Activated naive CD8-positive, alpha-beta T cell treated with anti-CD3 and anti-CD28 coated beads for 36 hours (primary cell): ENCODE measurements at regions not wholly inside any gene's neighbourhood (a gene's known extent, or its start where the extent isn't known, plus 50 kb on each side); places are given as distances from the start of the nearest gene placed in this dataset.

Experiments
- DNase-seq: peaks from one replicate; pipeline ENCODE4 v3.0.0; 2021
- H3K27ac Mint-ChIP-seq: one replicate; pipeline ENCODE4 v1.8.0; 2022; ENCODE audit warnings: mild to moderate bottlenecking, moderate library complexity, mixed read lengths
- H3K27me3 Mint-ChIP-seq: one replicate; pipeline ENCODE4 v1.8.0; 2022; ENCODE audit warnings: mild to moderate bottlenecking, mixed read lengths
- H3K36me3 Mint-ChIP-seq: one replicate; pipeline ENCODE4 v1.8.0; 2021; ENCODE audit warnings: mild to moderate bottlenecking, mixed read lengths
- H3K4me1 Mint-ChIP-seq: one replicate; pipeline ENCODE4 v1.8.0; 2021; ENCODE audit warnings: mixed read lengths
- H3K4me3 Mint-ChIP-seq: one replicate; pipeline ENCODE4 v1.8.0; 2022; ENCODE audit warnings: mild to moderate bottlenecking, moderate library complexity, mixed read lengths
- H3K9me3 Mint-ChIP-seq: one replicate; pipeline ENCODE4 v1.8.0; 2022; ENCODE audit warnings: mixed read lengths

DNA sequence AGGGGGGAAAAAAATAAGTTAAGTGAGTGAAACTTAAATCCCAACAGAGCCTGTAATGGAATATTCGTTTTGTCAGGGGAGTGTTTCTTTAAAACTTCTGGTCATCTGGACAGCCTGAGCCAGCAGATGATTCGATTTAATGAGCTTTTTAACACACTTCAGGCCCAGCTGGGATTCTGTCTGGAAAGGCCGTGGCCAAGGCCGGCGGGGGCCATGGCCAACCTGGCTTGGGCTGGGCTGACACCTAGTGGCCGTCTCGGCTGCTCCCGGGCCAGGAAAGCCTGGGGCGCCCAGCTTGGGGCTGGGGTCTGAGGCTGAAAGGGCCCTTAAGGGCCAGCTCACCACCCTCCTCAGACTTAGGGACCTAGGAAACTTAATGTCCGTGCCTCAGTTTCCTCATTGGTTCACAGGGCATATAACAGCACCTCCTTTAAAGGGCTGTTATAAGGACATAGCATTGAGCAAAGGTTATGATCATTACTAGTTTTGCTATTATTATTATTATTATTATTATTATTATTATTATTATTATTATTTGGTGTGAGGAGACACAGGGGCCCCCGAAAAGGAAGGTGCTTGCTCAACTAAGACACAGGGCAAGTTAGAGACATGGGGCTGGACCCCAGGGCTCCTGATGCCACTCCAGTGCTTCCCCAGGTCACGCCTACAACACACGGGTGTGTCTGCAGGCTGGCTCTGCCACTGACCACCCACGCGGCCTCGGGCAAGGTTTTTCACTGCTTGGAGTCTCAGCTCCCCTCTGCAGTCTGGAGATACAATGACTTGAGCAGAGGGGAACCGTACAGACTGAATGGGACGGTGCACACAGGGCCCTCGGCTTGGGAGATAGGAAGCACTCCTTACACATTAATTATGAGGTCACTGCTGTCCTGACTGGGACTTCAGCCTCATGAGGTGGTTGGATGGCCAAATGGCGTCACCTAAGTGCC is 84.0 kb downstream of the SYNE3 start:
- no peak for DNase-seq
- Mint-ChIP-seq H3K27ac (no peak overlapping the region), H3K4me1 (peaks cover under 1% of the 10 kb centered on the region), H3K4me3 (no peak overlapping the region), H3K9me3 (no peaks in the 10 kb centered on the region), H3K27me3 (no peaks in the 10 kb centered on the region), H3K36me3 (peaks cover 32% of the 10 kb centered on the region)

DNA sequence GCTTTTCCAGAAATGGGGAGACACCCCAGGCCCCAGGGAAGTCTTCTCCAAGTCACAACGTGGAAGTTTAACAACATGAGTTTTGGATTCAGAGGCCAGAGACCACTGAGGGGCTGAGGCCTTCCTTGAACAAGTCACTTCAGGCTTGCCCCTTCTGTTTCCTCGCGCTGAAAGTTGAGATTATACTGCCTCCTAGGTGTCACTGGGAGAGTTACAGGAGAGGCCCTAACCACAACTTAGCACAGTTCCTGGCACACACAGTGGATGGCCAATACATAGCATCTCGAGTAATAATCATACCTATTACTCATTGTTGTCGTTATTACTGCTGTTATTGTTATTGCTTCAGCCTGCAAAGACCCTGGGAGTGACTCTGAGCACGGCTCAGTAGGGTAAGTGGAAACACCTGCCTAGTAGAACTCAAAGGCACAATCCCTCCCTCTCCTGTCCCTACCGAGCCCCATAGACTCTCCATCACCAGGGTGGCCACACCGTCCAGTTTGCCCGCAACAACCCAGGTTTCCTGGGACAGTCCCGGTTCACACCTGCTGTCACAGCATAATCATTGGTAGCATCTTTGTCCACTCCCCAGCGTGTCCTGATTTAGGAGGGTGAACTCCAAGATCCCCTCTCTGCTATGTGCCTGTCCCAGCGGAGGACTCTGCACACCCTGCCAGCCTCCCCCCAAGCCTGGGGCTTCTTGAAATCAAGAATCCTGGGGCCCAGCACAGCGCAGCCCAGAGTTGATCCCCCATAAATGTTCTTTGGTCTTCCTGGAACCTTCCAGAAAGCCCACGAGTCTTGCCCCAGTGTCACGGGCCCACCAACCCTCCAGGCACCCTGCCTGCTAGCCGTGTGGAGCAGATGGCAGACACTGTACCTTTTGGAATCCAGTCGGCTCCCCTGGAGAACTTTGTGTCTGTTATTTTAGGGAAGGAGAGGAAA is 85.0 kb downstream of the SYNE3 start:
- Mint-ChIP-seq H3K27me3 (no peaks in the 10 kb centered on the region), H3K36me3 (peaks cover 27% of the 10 kb centered on the region), H3K27ac (no peak overlapping the region), H3K4me3 (no peak overlapping the region), H3K4me1 (peaks cover 3% of the 10 kb centered on the region), H3K9me3 (no peaks in the 10 kb centered on the region)
- no peak for DNase-seq

DNA sequence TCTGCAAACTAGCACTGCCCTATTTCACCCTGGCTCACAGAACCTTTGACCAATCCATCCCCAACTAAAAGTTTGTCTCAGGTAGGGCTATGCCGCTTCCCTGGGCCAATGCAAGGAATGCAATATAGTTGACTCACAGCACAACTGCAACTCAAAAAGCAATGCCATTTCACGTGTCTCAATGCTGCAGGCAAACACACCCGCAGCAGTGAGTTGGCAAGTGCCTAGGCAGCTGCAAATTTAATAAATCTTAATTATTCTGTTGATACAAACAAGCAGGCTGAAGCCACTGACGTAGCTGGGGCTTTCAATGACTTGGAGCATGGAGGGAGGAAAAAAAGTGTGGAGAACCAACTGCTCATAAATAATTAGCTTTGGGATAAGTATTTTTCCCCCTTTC is 87.9 kb downstream of the SYNE3 start:
- H3K36me3 Mint-ChIP-seq = peaks cover 18% of the 10 kb centered on the region
- no peak overlapping the region for H3K4me3 Mint-ChIP-seq
- no peak overlapping the region for H3K27ac Mint-ChIP-seq
- H3K4me1 Mint-ChIP-seq = peaks cover 3% of the 10 kb centered on the region
- H3K9me3 Mint-ChIP-seq = no peaks in the 10 kb centered on the region
- DNase-seq = no peak
- H3K27me3 Mint-ChIP-seq = no peaks in the 10 kb centered on the region

DNA sequence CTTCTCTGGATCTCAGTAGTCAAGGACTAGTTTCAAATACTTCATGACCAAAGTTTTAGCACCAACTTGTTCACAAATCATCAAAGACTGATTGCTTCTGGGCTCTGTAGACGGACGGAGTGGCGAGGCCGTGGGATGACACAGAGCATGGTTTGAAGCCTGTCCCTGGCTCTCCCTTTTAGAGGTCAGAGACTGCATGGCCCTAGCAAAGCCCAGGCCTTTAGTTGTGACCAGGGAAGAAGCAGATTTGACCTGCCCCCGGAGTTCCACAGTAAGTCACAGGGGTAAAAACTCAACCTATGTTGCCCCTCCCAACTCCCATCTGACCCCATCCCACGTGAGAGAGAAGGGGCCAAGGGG is 90.4 kb downstream of the SYNE3 start:
- H3K27me3 Mint-ChIP-seq = no peaks in the 10 kb centered on the region
- DNase-seq = no peak
- no peak overlapping the region for H3K27ac Mint-ChIP-seq
- H3K4me1 Mint-ChIP-seq = peaks cover 3% of the 10 kb centered on the region
- peaks cover 4% of the 10 kb centered on the region for H3K9me3 Mint-ChIP-seq
- peaks cover 31% of the 10 kb centered on the region for H3K36me3 Mint-ChIP-seq
- no peak overlapping the region for H3K4me3 Mint-ChIP-seq

DNA sequence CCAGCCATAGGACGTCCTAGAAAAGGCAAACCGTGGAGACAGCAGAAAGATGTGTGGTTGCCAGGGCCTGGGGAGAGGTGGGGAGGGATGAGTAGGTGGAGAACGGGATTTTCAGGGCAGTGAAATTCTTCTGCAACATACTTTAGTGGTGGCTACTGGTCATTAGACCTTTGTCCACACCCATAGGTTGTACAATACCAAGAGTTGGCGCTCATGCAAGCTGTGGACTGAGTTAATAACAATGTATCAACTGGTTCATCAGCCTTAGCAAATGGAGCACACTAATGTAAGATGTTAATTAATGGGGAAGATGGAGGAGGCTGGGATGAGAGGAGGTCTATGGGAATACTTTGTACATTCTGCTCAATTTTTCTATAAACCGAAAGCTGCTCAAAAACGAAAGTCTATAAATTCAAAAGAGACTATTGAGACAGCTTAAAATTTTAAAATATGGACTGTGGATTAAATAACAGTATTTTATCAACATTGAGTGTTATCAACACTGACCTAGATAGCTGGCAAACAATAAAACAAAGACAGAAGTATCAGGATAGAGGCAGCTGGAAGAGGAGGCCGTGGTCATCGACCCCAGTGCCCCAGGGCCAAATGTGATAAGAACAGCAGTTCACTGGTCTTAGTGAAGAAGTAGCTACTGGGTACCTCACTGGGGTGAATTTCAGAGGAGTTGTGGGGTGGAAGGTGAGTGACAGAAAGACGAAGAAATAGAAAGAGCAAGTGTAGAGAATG is 90.9 kb downstream of the SYNE3 start:
- H3K27ac Mint-ChIP-seq = peak overlapping the region; percentile 3
- peaks cover 3% of the 10 kb centered on the region for H3K4me1 Mint-ChIP-seq
- no peak overlapping the region for H3K4me3 Mint-ChIP-seq
- peaks cover 4% of the 10 kb centered on the region for H3K9me3 Mint-ChIP-seq
- DNase-seq = no peak
- H3K36me3 Mint-ChIP-seq = peaks cover 37% of the 10 kb centered on the region
- H3K27me3 Mint-ChIP-seq = no peaks in the 10 kb centered on the region

DNA sequence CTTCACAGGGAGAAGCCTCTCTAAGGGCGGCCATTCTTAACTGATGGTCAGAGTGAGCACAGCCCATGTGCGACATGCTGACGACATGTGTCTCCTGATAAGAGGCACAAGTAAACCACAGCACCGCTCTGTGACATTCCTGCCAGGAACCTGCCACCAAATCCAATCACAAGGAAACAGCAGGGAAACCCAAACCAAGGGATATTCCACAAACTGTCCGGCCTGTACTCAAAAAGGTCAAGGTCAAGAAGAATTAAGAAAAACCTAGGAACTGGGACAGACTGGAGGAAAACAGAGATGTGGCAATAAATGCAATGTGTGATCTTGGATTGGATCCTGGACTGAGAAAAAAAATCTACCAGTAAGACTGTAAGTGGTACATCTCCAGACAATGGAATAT is 91.9 kb downstream of the SYNE3 start:
- peaks cover 9% of the 10 kb centered on the region for H3K9me3 Mint-ChIP-seq
- no peak overlapping the region for H3K4me3 Mint-ChIP-seq
- no peak for DNase-seq
- H3K27ac Mint-ChIP-seq = no peak overlapping the region
- no peaks in the 10 kb centered on the region for H3K27me3 Mint-ChIP-seq
- H3K36me3 Mint-ChIP-seq = peaks cover 44% of the 10 kb centered on the region
- H3K4me1 Mint-ChIP-seq = peaks cover 3% of the 10 kb centered on the region

DNA sequence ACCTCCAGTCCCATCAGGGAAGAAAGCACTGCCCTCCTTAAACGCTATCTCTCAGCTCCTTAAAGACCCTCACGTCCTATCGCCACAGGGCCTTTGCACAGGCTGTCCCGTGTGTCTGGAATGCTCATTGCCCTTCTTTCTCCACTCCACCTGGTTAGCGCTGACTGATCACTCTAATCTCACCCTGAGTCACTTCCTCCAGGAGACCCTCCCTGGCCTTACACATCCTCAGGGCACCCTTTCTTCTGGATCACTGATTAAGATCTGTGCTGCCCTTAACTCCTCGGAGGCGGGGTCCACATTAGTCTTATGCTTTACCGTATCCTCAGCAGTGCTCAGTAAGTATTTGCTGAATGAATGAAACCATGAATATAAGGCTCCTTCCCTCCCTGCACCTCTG is 94.7 kb downstream of the SYNE3 start:
- no peak for DNase-seq
- H3K36me3 Mint-ChIP-seq = peaks cover 45% of the 10 kb centered on the region
- no peak overlapping the region for H3K4me3 Mint-ChIP-seq
- H3K27ac Mint-ChIP-seq = no peak overlapping the region
- peaks cover 9% of the 10 kb centered on the region for H3K9me3 Mint-ChIP-seq
- no peaks in the 10 kb centered on the region for H3K27me3 Mint-ChIP-seq
- no peaks in the 10 kb centered on the region for H3K4me1 Mint-ChIP-seq

DNA sequence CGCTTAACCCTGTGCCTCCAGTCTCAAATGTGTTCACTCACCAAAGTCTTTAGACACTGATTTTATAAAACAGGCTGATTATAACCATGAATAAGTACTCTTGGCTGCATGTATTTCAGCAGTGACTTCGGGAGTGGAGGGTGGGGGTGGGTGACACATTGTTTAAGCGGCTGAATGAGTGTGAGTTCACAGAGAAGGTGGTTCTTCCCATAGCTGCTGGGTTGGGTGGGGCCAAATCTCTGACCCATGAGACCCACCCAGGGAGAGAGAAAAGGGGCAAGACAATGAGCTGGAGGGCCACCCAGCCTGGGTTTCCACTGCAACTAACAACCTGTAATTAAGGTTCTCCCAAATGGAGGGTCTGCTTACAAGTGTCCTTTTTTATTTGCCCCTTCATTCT is 96.4 kb downstream of the SYNE3 start:
- Mint-ChIP-seq H3K36me3 (peaks cover 47% of the 10 kb centered on the region), H3K4me3 (no peak overlapping the region), H3K4me1 (no peaks in the 10 kb centered on the region), H3K27ac (no peak overlapping the region), H3K27me3 (no peaks in the 10 kb centered on the region), H3K9me3 (peaks cover 9% of the 10 kb centered on the region)
- DNase-seq = no peak

DNA sequence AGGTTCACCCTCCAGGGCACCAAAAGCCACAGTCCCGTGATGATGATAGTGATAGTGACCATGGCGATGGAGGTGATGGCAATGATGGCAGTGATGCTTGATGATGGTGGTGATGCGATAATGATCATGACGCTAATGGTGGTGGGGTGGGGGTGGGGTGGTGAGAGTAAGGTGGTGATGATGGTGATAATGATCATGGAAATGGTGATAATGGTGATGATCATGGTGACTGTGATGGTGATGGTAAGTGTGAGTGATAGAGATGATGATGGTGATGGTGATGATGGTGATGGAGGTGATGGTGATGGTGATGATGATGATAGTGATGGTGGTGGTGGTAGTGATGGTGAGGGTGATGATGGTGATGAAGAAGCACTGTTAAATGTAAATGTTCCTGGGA is 96.9 kb downstream of the SYNE3 start:
- peaks cover 9% of the 10 kb centered on the region for H3K9me3 Mint-ChIP-seq
- no peaks in the 10 kb centered on the region for H3K4me1 Mint-ChIP-seq
- H3K4me3 Mint-ChIP-seq = no peak overlapping the region
- peaks cover 45% of the 10 kb centered on the region for H3K36me3 Mint-ChIP-seq
- H3K27me3 Mint-ChIP-seq = no peaks in the 10 kb centered on the region
- H3K27ac Mint-ChIP-seq = no peak overlapping the region
- no peak for DNase-seq

DNA sequence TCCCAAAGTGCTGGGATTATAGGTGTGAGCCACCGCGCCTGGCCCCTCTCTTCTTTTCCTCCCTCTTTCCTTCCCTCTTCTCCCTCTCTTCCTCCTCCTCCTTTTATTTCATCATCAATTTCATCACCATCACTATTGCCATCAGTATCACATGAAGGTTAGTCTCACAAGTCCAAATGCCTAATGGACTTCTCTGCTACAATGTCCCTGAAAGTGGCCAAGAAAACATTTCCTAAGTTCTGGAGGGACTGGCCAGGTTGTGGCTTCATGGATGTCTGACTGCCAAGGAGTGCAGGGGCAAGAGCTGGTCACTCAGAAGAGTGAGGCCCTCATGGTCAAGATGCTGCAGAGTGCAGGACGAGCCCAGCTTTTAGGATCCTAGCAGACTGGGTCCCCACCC is 97.6 kb downstream of the SYNE3 start:
- Mint-ChIP-seq H3K9me3 (peaks cover 9% of the 10 kb centered on the region), H3K4me1 (no peaks in the 10 kb centered on the region), H3K27me3 (no peaks in the 10 kb centered on the region), H3K4me3 (no peak overlapping the region), H3K27ac (no peak overlapping the region), H3K36me3 (peaks cover 45% of the 10 kb centered on the region)
- DNase-seq = no peak

DNA sequence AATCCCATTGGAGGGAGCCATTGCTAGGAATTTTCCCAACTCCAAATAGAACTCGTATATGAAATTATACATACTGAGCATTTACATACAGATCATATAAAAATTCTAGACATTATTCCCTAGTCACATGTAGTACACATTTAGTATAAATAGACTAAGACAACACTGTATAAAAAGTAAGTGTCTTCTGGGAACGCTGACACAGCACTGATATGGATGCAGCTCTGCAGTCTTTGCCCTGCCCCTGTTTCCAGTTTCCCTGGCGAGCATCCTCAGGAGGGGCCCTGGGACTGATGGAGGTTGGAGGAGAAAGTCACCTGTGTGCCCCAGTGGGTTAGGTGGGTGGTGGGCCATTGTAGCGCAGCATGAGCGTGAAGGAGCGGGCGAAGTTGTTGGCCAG is 97.8 kb upstream of the CLMN start:
- Mint-ChIP-seq H3K9me3 (peaks cover 9% of the 10 kb centered on the region), H3K27me3 (no peaks in the 10 kb centered on the region), H3K36me3 (peaks cover 40% of the 10 kb centered on the region), H3K4me3 (no peak overlapping the region), H3K27ac (no peak overlapping the region), H3K4me1 (no peaks in the 10 kb centered on the region)
- no peak for DNase-seq

DNA sequence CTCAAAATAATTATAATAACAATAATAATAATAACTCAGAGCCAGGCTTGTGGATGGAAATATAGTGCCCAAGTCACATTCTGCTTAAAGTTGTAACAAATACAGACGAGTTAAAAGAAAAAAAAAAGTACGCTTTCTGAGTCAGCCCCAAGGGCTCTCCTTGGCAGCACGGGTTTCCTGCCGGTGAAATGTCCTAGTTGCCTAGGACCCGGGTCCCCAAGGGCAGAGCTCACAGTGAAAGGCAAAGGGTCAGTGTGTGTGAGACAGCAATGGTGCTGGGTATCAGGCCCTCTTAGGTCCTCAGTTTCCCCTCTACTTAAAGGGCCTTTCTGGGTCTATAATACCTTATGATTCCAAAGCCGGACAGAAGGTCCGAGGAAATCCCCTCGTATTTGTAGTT is 96.3 kb upstream of the CLMN start:
- Mint-ChIP-seq H3K4me3 (no peak overlapping the region), H3K27me3 (no peaks in the 10 kb centered on the region), H3K36me3 (peaks cover 27% of the 10 kb centered on the region), H3K4me1 (no peaks in the 10 kb centered on the region), H3K9me3 (peaks cover 4% of the 10 kb centered on the region), H3K27ac (no peak overlapping the region)
- no peak for DNase-seq

DNA sequence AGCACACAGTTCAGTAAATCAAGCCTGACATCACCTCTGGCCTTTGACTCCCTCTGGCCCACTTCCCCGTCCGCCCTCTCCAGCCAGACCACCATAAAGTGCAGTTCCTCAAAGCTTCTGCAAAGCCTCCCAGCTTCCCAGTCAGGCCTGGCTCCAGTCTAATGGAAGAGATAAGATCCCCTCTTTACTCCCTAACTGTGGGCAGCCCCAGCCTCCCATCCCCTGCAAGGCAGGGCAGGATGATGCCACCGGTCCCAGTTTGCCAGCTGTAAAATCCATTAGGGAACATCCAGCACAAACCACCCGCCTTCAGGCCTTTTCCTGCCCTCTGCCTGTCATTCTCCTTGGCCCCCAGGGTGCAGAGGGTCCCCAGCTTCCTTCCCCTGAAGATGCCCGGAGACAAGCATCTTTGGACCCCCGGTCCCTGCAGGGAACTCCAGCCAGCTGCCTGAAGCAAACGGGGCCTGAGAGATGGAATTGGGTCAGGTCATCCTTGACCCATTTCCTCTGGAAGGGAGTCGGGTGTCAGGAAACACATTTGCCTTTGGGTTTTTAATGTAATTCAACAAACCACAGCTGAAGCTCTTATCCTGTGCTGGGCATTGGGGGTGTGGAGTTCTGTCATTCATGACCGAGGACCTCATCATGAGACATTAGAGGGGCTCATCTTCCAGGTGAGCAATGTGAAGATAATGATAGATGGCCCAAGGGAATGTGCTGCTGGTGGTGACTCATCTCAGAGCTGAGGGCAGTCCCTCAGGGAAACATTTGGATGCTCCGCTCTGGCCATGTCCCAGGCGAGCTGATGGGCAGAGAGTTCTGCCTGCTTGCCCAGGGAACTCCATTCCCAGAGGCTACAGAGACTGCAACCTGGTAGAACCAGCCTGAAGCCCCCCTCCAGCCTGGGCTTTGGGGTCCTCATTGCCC is 93.8 kb upstream of the CLMN start:
- DNase-seq = no peak
- Mint-ChIP-seq H3K9me3 (no peaks in the 10 kb centered on the region), H3K36me3 (peaks cover 11% of the 10 kb centered on the region)

DNA sequence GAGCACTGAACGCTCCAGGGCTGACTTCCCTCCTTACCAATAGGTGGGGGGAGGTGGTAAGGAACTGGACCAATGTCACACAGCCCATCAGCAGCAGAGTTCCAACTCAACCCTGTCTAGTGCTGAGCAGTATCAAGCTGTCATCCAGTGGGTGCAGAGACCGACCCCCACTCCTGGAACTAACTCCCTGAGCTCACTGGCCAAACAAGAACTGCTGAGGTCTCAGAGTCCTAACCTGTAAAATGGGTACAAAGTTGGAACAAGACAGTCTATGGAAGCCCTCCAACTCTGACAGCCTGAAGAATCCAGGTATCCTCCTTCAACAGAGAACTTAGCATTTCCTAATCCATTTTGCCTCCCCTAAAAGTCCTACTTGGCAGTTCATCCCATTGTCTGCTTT is 91.1 kb upstream of the CLMN start:
- Mint-ChIP-seq H3K36me3 (peaks cover 5% of the 10 kb centered on the region), H3K27ac (no peak overlapping the region), H3K4me1 (no peaks in the 10 kb centered on the region), H3K4me3 (no peak overlapping the region), H3K27me3 (no peaks in the 10 kb centered on the region), H3K9me3 (no peaks in the 10 kb centered on the region)
- DNase-seq = no peak

More for the DNA sequence above, 93.8 kb upstream of the CLMN start:
- H3K4me1 Mint-ChIP-seq = no peaks in the 10 kb centered on the region
- H3K4me3 Mint-ChIP-seq = no peak overlapping the region
- H3K27me3 Mint-ChIP-seq = no peaks in the 10 kb centered on the region
- H3K27ac Mint-ChIP-seq = no peak overlapping the region
